Mucosa of descending colon (tissue), 3 donors: ENCODE measurements at regions not wholly inside any gene's neighbourhood (a gene's known extent, or its start where the extent isn't known, plus 50 kb on each side); places are given as distances from the start of the nearest gene placed in this dataset.

Experiments used
- ATAC-seq: fragments of 200-7000 bp; cut with Tn5 transposase; one replicate; pipeline ENCODE4 v1.9.1; 2020; ENCODE audit warnings: mild to moderate bottlenecking, moderate library complexity
- DNase-seq, 3 donors: peaks; one replicate each; pipeline ENCODE4 v3.0.0-alpha.2; 2020
- H3K36me3 ChIP-seq: fragments of 200-600 bp; one replicate; pipeline ENCODE4 v1.8.0; 2021; ENCODE audit warnings: low read depth, mild to moderate bottlenecking
- H3K4me1 ChIP-seq: fragments of 200-600 bp; one replicate; pipeline ENCODE4 v1.8.0; 2021; ENCODE audit warnings: low read depth, mild to moderate bottlenecking
- H3K4me3 ChIP-seq: fragments of 200-600 bp; one replicate; pipeline ENCODE4 v1.8.0; 2021; ENCODE audit warnings: mild to moderate bottlenecking
- H3K9me3 ChIP-seq: fragments of 200-600 bp; one replicate; pipeline ENCODE4 v1.8.0; 2021; ENCODE audit warnings: mild to moderate bottlenecking
- CTCF ChIP-seq: fragments of 200-600 bp; IDR thresholded peaks from one replicate; pipeline ENCODE4 v1.8.0; 2022; ENCODE audit warnings: antibody characterized with exemption, mild to moderate bottlenecking
- intact Hi-C, 2 donors: fragments of 100-400 bp; cut with DNase I in 1 of 2; cut with micrococcal nuclease in 1 of 2; formaldehyde crosslinking; loops; one replicate each; pipeline versions ENCODE4 v1.11.0 to v1.11.1; 2022; cut with DNase I, micrococcal nuclease
- donor health status: DM: no; HTN: no; CAD: no; lungs with moderate emphysema.
- donor health status: DM: no; HTN: no; CAD: no.
- donor health status: DM: no; HTN: yes; CAD: no.

DNA sequence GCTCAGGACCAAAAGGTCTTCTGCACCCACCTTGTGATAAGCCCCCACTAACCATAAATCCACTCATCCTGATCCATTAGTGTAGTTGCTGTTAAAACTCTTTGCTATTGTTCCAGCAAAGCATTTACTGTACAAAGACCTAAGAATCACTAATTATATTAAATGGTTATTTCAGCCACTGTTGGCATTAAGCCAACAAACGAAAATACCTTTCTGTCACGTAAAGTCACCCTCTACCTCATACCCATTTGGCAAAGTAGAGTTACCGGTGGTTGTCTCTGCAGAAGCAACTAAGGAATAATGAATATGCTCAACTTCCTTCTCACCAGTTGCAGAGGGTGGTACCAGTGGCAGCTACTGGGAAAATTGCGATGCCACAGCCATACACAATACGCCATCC, 224.5 kb downstream of the SP3 start:
- Histone ChIP-seq H3K36me3 (no peaks in the 10 kb centered on the region), H3K4me1 (no peaks in the 10 kb centered on the region), H3K9me3 (no peaks in the 10 kb centered on the region), H3K4me3 (no peak overlapping the region)
- intact Hi-C loops: no loop called here
- no peak for TF ChIP-seq CTCF
- DNase-seq: no peak
- ATAC-seq: no peak

GRCh38 chr2:173741759-173742158, 223.4 kb downstream of the SP3 start:
- ATAC-seq (peak; percentile 12), DNase-seq (no peak)
- Histone ChIP-seq H3K4me3 (no peak overlapping the region), H3K4me1 (no peaks in the 10 kb centered on the region), H3K36me3 (no peaks in the 10 kb centered on the region), H3K9me3 (no peaks in the 10 kb centered on the region)
- intact Hi-C loops: no loop called here
- no peak for TF ChIP-seq CTCF

- H3K9me3 ChIP-seq: no peaks in the 10 kb centered on the region
- DNase-seq (no peak), ATAC-seq (no peak)
- H3K4me1 ChIP-seq: no peaks in the 10 kb centered on the region
- intact Hi-C loops: no loop called here
- H3K4me3 ChIP-seq: no peak overlapping the region
- no peak for TF ChIP-seq CTCF
- H3K36me3 ChIP-seq: no peaks in the 10 kb centered on the region
Measured at GRCh38 chr2:173747035-173747434, 218.1 kb downstream of the SP3 start.

DNA sequence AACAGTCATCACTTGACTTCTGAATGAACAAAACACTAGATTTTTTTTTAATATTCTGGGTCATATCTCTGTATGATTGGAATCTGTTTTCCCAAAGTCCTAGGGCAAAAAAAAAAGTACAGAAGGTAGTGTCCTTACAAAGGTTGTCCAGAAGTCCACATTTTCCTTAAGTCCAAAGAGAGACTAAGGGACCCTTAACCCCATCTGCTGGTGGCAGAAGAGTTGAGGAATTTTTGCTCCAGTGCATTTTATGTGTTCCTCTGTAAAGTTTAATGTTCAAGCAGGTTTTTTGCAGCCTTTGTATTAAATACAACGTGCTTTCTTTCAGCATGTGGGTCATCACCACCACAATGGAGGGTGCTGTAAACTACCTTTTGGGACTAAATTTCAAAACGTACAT, 215.9 kb downstream of the SP3 start:
- no peak for TF ChIP-seq CTCF

DNA sequence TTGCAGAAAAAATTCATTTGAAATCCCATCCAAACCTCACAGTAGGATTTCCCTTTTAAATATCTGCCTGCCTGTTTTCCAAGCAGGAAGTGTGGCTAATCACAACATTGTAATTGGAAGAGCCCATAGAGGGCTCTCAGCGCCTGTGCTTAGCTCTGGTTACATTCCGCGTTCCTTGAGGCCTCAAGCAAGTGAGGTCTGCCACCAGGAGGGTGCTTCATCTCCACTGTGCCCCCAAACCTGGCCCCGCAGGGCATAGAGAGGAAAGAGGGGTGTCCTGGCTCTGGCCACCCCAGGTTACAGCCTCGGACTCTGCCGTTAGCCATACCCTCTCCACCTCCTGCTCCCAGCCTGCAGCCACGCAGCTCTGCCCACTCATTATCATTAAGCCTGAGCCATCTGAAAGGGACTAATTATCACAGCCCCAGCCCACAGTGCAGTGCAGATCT, 214.8 kb downstream of the SP3 start:
- DNase-seq: no peak
- no peak for ATAC-seq
- no peak for TF ChIP-seq CTCF

More for the DNA sequence above, 215.9 kb downstream of the SP3 start:
- Histone ChIP-seq H3K4me3 (no peak overlapping the region), H3K4me1 (no peaks in the 10 kb centered on the region), H3K36me3 (no peaks in the 10 kb centered on the region), H3K9me3 (no peaks in the 10 kb centered on the region)
- ATAC-seq (no peak), DNase-seq (no peak)
- intact Hi-C loops: no loop called here

DNA sequence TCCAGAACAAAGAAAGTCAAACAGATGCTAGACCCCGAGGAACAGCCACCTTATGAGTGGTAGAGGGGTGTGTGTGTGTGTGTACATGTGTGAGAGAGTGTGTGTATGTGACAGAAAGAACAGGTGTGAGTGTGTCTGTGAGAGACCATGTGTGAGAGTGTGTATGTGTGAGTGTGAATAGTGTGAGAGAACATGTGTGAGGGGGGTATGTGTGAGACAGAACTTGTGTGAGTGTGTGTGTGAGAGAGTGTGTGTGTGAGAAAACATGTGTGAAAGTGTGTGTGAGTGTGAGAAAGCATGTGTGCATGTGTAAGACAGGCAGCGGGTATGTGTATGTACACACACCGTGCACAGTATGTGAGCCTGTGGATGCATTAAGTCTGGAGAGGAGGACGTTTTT, 214.3 kb downstream of the SP3 start:
- TF ChIP-seq CTCF: no peak
- Histone ChIP-seq H3K4me1 (no peaks in the 10 kb centered on the region), H3K9me3 (no peaks in the 10 kb centered on the region), H3K36me3 (no peaks in the 10 kb centered on the region), H3K4me3 (no peak overlapping the region)
- ATAC-seq: no peak
- DNase-seq: no peak
- intact Hi-C loops: no loop called here

More for the DNA sequence above, 214.8 kb downstream of the SP3 start:
- Histone ChIP-seq H3K4me3 (no peak overlapping the region), H3K9me3 (no peaks in the 10 kb centered on the region), H3K4me1 (no peaks in the 10 kb centered on the region), H3K36me3 (no peaks in the 10 kb centered on the region)
- intact Hi-C loops: no loop called here
